Neural cell (in vitro differentiated cells): ENCODE measurements at regions not wholly inside any gene's neighbourhood (a gene's known extent, or its start where the extent isn't known, plus 50 kb on each side); places are given as distances from the start of the nearest gene placed in this dataset.
"Not testable (repeated sequence)": the region's sequence is repeated elsewhere in the genome, so short reads cannot be mapped to it uniquely, and the experiment has no call there.

Experiments used
- H2AFZ ChIP-seq: fragments of 200-600, 300-800 bp; sonication (generic), shearing (Covaris generic); 2 replicates; pipeline ENCODE4 v1.6.0; 2014; ENCODE audit warnings: low read depth, mild to moderate bottlenecking, antibody characterized with exemption, low read length, moderate library complexity
- H3F3A ChIP-seq: fragments of 200-600 bp; shearing (Covaris generic); 2 replicates; pipeline ENCODE4 v1.6.1; 2016; ENCODE audit warnings: mild to moderate bottlenecking, moderate library complexity, mixed read lengths, antibody characterized with exemption, low read length; ENCODE audit not compliant: insufficient read depth, poor library complexity, severe bottlenecking
- H3K27ac ChIP-seq: fragments of 200-600, 300-800 bp; sonication (generic), shearing (Covaris generic); 2 replicates; pipeline ENCODE4 v1.5.1; 2014; ENCODE audit warnings: mild to moderate bottlenecking, low read length, moderate library complexity
- H3K27me3 ChIP-seq: fragments of 300-800, 200-600 bp; sonication (generic), shearing (Covaris generic); 2 replicates; pipeline ENCODE4 v1.6.0; 2014; ENCODE audit warnings: mild to moderate bottlenecking, low read depth, low read length, moderate library complexity; ENCODE audit not compliant: insufficient read depth
- H3K36me3 ChIP-seq: fragments of 300-800, 200-600 bp; sonication (generic), shearing (Covaris generic); 2 replicates; pipeline ENCODE4 v1.5.1; 2014; ENCODE audit warnings: mild to moderate bottlenecking, antibody characterized with exemption, low read length, moderate library complexity; ENCODE audit not compliant: insufficient read depth
- H3K4me2 ChIP-seq: fragments of 300-800, 200-600 bp; sonication (generic), shearing (Covaris generic); 2 replicates; pipeline ENCODE4 v1.6.0; 2014; ENCODE audit warnings: mild to moderate bottlenecking, low read length
- H3K4me3 ChIP-seq: fragments of 300-800, 200-600 bp; sonication (generic), shearing (Covaris generic); 2 replicates; pipeline ENCODE4 v1.5.1; 2014; ENCODE audit warnings: mild to moderate bottlenecking, low read length, moderate library complexity
- H3K79me2 ChIP-seq: fragments of 200-600 bp; shearing (Covaris generic); replicated peaks from 2 replicates; pipeline ENCODE4 v1.6.0; 2014; ENCODE audit warnings: mild to moderate bottlenecking, low read length, moderate library complexity; ENCODE audit not compliant: insufficient read depth
- H3K9ac ChIP-seq: fragments of 300-800, 200-600 bp; sonication (generic), shearing (Covaris generic); 2 replicates; pipeline ENCODE4 v1.6.1; 2016; ENCODE audit warnings: mild to moderate bottlenecking, low read length, mixed read lengths
- H3K9me2 ChIP-seq: fragments of 200-600 bp; shearing (Covaris generic); 2 replicates; pipeline ENCODE4 v1.6.1; 2016; ENCODE audit warnings: mild to moderate bottlenecking, low read length, mixed read lengths; ENCODE audit not compliant: insufficient read depth
- H3K9me3 ChIP-seq: fragments of 200-600, 300-800 bp; sonication (generic), shearing (Covaris generic); 2 replicates; pipeline ENCODE4 v1.6.1; 2016; ENCODE audit warnings: mild to moderate bottlenecking, mixed run types, low read length, moderate library complexity, mixed read lengths
- H4K20me1 ChIP-seq: fragments of 200-600 bp; shearing (Covaris generic); 2 replicates; pipeline ENCODE4 v1.6.1; 2016; ENCODE audit warnings: mild to moderate bottlenecking, mixed run types; ENCODE audit not compliant: insufficient read depth
- CTCF ChIP-seq: fragments of 450-650 bp; IDR thresholded peaks from 2 replicates; pipeline ENCODE4 v1.5.1; 2014; ENCODE audit warnings: antibody characterized with exemption, mild to moderate bottlenecking, moderate library complexity; ENCODE audit not compliant: poor library complexity, severe bottlenecking
- EP300 ChIP-seq: fragments of 450-650 bp; conservative IDR thresholded peaks from 2 replicates; pipeline ENCODE4 v1.6.1; 2014; ENCODE audit warnings: antibody characterized with exemption, mild to moderate bottlenecking, moderate library complexity; ENCODE audit not compliant: poor library complexity, severe bottlenecking
- EZH2 ChIP-seq: fragments of 200-600, 300-800 bp; shearing (Covaris generic), sonication (generic); IDR thresholded peaks from 2 replicates; pipeline ENCODE4 v1.6.1; 2014; ENCODE audit warnings: antibody characterized with exemption, low read length, borderline replicate concordance, mild to moderate bottlenecking; ENCODE audit not compliant: insufficient read depth, poor library complexity, severe bottlenecking
- MXI1 ChIP-seq: fragments of 450-650 bp; conservative IDR thresholded peaks from 2 replicates; pipeline ENCODE4 v1.6.1; 2014; ENCODE audit warnings: antibody characterized with exemption, mild to moderate bottlenecking; ENCODE audit not compliant: poor library complexity, severe bottlenecking
- POLR2AphosphoS5 ChIP-seq: IDR thresholded peaks from 2 replicates; pipeline ENCODE4 v1.6.1; 2012
- RAD21 ChIP-seq: fragments of 450-650 bp; conservative IDR thresholded peaks from 2 replicates; pipeline ENCODE4 v1.6.1; 2014; ENCODE audit warnings: antibody characterized with exemption, mild to moderate bottlenecking, moderate library complexity
- REST ChIP-seq: IDR thresholded peaks from 2 replicates; pipeline ENCODE4 v1.6.1; 2012; ENCODE audit warnings: borderline replicate concordance
- SMC3 ChIP-seq: fragments of 450-650 bp; conservative IDR thresholded peaks from 2 replicates; pipeline ENCODE4 v1.6.1; 2014; ENCODE audit warnings: antibody characterized with exemption, mild to moderate bottlenecking, moderate library complexity; ENCODE audit not compliant: poor library complexity
- TAF1 ChIP-seq: IDR thresholded peaks from 2 replicates; pipeline ENCODE4 v1.6.1; 2012; ENCODE audit warnings: low read depth

- not testable (repeated sequence) for H3K27ac ChIP-seq, H3K9me3 ChIP-seq
Observed at GRCh38 chrX:16360056-16360455, 192.8 kb downstream of the MAGEB17 start.

DNA sequence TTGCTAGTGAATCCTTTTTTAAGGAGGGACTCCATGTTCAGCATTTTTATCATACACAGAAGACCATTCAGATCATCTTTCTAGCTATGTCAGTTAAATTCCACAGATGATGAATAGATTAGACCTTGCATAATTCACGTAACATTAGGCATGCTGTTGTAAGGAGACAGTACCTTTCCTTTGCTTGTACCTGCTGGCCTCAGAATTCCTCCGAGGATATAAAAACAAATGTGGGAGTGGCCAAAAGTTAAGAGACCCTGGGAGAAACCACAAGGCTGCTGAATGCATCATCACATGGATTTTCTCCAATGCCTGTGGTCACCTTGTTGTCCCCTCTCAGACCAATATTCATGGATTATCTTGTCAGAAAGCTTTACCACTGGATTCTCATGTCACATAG lies 201.4 kb downstream of the MAGEB17 start:
- H3F3A ChIP-seq = no peaks in the 10 kb centered on the region
- no peaks in the 10 kb centered on the region for H4K20me1 ChIP-seq
- no peaks in the 10 kb centered on the region for H3K27me3 ChIP-seq
- H3K79me2 ChIP-seq = no peaks in the 10 kb centered on the region
- H2AFZ ChIP-seq = no peak overlapping the region
- H3K4me3 ChIP-seq = no peak overlapping the region
- H3K36me3 ChIP-seq = no peaks in the 10 kb centered on the region
- H3K9me2 ChIP-seq = no peaks in the 10 kb centered on the region
- no peaks in the 10 kb centered on the region for H3K9me3 ChIP-seq
- H3K4me2 ChIP-seq = no peak overlapping the region
- TF ChIP-seq EP300 = no peak
- TF ChIP-seq RAD21 = no peak
- TF ChIP-seq SMC3 = no peak
- TF ChIP-seq MXI1 = no peak
- no peak for TF ChIP-seq CTCF
- no peak for TF ChIP-seq TAF1
- TF ChIP-seq REST = no peak
- TF ChIP-seq EZH2 = no peak
- no peak for TF ChIP-seq POLR2AphosphoS5
- no peak overlapping the region for H3K27ac ChIP-seq
- no peak overlapping the region for H3K9ac ChIP-seq

More at GRCh38 chrX:16360056-16360455, 192.8 kb downstream of the MAGEB17 start:
- not testable (repeated sequence) for H3K9me2 ChIP-seq, H4K20me1 ChIP-seq, H3K4me2 ChIP-seq, H2AFZ ChIP-seq, H3K36me3 ChIP-seq, H3K79me2 ChIP-seq, H3K9ac ChIP-seq, H3F3A ChIP-seq, H3K27me3 ChIP-seq, H3K4me3 ChIP-seq

DNA sequence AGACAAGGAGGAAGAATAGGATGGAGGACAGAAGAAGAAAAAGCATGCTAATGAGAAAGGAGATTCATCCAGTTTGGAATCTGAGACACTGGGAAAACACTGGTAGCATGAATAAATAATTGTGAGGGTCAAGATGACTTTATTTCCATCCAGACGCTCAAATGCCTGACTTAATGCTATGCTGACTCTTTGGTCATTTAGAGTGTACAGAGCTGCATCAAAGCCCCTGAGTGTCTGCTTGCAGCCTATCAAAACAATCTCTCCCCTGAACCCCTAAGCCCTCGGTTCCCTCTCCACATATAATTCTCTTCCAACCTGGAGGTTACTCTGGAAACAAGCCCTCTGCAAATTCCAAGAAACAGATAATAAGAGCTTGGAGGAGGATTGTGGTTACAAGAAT lies 208.8 kb downstream of the MAGEB17 start:
- no peak for TF ChIP-seq POLR2AphosphoS5
- no peak for TF ChIP-seq TAF1
- no peak for TF ChIP-seq CTCF
- TF ChIP-seq SMC3 = no peak
- no peak for TF ChIP-seq EP300
- no peak for TF ChIP-seq MXI1
- no peak for TF ChIP-seq EZH2
- no peak for TF ChIP-seq REST
- TF ChIP-seq RAD21 = no peak
- Histone ChIP-seq H3K79me2 (no peaks in the 10 kb centered on the region), H3F3A (no peaks in the 10 kb centered on the region), H4K20me1 (no peaks in the 10 kb centered on the region), H3K4me2 (no peak overlapping the region), H3K4me3 (no peak overlapping the region), H3K9me3 (no peaks in the 10 kb centered on the region), H3K9ac (no peak overlapping the region), H3K27me3 (no peaks in the 10 kb centered on the region), H3K27ac (no peak overlapping the region), H2AFZ (no peak overlapping the region), H3K36me3 (no peaks in the 10 kb centered on the region), H3K9me2 (no peaks in the 10 kb centered on the region)
